ENCODE measurements at regions not wholly inside any gene's neighbourhood (a gene's known extent, or its start where the extent isn't known, plus 50 kb on each side); places are given as distances from the start of the nearest gene placed in this dataset.

DNA sequence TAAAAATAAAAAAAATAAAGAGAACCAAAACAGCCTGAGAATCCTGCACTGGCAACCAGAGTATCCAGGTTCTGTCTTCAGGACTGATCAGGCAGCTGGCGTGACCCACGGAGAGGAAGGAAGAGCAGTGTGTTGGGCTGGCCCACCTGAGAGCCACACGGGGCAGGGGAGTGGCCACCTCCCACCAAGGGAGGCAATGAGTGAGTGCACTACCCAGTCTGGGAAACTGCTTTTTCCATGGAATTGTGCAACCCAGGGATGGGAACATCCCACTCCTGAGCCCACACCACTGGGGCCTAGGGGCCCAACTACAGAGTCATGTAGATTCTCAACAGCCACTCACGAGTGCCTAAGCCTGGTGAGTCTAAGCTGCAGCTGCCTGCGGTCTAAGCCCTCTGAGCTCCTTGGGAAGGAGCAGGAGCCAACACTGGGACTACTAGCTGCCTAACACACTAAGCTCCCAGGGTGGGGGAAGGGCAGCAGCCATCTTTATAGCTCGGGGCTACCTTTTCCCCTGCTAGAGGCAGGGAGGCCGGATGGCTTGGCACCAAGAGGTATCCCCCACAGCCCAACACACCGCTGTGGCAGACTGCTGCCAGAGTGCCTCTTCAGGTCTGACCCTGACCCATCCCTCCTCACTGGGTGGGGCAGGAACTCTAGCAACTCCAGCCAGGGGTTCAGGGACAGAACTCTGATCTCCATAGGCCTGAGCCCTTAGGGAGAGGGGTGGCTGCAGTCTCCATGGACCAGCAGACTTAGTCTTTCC is 610.9 kb downstream of the RERGL start:
- Mint-ChIP-seq H3K4me3 (no peak overlapping the region), H3K27ac (no peak overlapping the region), H3K4me1 (ENCODE audit: low read depth) (no peaks in the 10 kb centered on the region), H3K27me3 (ENCODE audit: low read depth) (no peaks in the 10 kb centered on the region), H3K36me3 (ENCODE audit: low read depth) (no peaks in the 10 kb centered on the region), H3K9me3 (peaks cover 42% of the 10 kb centered on the region)
- no peak for DNase-seq (ENCODE audit: low spot score)

DNA sequence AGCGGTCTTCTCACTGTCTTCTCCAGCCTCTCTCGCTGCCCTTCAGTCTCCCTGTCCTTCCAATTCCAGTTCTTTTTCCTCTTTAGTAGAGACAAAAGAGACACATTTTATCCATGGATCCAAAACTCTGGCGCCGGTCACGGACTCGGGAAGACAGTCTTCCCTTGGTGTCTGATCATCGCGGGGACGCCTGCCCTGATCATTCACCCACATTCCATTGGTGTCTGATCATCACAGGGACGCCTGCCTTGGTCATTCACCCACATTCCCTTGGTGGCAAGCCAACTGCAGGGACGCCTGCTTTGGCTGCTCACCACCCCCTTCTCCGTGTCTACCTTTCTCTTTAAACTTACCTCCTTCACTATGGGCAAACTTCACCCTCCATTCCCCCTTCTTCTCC is 619.5 kb downstream of the RERGL start:
- H3K36me3 Mint-ChIP-seq (ENCODE audit: low read depth) = no peaks in the 10 kb centered on the region
- H3K4me3 Mint-ChIP-seq = no peak overlapping the region
- H3K4me1 Mint-ChIP-seq (ENCODE audit: low read depth) = no peaks in the 10 kb centered on the region
- H3K9me3 Mint-ChIP-seq = peaks cover 39% of the 10 kb centered on the region
- DNase-seq (ENCODE audit: low spot score) = no peak
- no peaks in the 10 kb centered on the region for H3K27me3 Mint-ChIP-seq (ENCODE audit: low read depth)
- no peak overlapping the region for H3K27ac Mint-ChIP-seq

DNA sequence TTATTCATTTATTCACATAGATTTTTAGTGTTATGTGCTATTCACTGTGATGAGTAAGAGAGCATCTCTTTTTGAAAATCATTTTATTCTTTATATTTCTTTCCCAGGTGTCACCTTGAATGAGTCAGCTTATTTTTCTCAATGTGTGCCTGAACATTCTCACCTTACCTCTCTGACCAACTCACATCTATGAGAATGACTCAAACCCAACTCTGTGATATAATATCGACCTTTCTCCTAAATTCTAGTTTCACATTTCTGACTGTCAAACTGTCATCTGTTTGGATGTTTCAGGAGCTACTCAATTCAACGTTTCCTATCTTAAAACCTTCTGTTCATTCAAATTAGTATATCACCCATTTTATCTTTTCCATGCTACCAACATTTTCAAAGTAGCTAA is 630.8 kb downstream of the RERGL start:
- H3K36me3 Mint-ChIP-seq (ENCODE audit: low read depth) = no peaks in the 10 kb centered on the region
- DNase-seq (ENCODE audit: low spot score) = no peak
- no peaks in the 10 kb centered on the region for H3K27me3 Mint-ChIP-seq (ENCODE audit: low read depth)
- peaks cover 31% of the 10 kb centered on the region for H3K9me3 Mint-ChIP-seq
- no peaks in the 10 kb centered on the region for H3K4me1 Mint-ChIP-seq (ENCODE audit: low read depth)
- H3K4me3 Mint-ChIP-seq = no peak overlapping the region
- H3K27ac Mint-ChIP-seq = no peak overlapping the region

GRCh38 chr12:17456486-17456885 is 633.5 kb downstream of the RERGL start:
- H3K36me3 Mint-ChIP-seq (ENCODE audit: low read depth) = no peaks in the 10 kb centered on the region
- H3K4me1 Mint-ChIP-seq (ENCODE audit: low read depth) = no peaks in the 10 kb centered on the region
- H3K4me3 Mint-ChIP-seq = no peak overlapping the region
- no peaks in the 10 kb centered on the region for H3K27me3 Mint-ChIP-seq (ENCODE audit: low read depth)
- H3K27ac Mint-ChIP-seq = no peak overlapping the region
- peaks cover 28% of the 10 kb centered on the region for H3K9me3 Mint-ChIP-seq
- DNase-seq (ENCODE audit: low spot score) = no peak

DNA sequence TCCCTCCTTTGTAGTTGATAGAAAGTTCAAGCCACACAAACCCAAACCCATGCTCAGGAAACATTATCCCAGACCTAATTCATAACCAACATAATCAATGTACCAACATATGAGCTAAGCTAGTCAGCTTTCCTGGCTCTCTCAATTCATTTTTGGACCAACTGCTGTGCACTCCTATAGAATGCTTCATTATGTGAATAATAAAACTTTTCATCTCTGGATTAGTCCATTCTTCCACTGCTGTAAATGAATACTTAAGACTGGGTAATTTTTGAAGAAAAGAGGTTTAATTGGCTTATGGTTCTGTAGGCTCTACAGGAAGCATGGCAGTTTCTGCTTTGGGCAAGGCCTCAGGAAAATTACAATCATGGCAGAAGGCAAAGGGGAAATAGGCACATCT is 651.9 kb downstream of the RERGL start:
- H3K9me3 Mint-ChIP-seq = peaks cover 27% of the 10 kb centered on the region

DNA sequence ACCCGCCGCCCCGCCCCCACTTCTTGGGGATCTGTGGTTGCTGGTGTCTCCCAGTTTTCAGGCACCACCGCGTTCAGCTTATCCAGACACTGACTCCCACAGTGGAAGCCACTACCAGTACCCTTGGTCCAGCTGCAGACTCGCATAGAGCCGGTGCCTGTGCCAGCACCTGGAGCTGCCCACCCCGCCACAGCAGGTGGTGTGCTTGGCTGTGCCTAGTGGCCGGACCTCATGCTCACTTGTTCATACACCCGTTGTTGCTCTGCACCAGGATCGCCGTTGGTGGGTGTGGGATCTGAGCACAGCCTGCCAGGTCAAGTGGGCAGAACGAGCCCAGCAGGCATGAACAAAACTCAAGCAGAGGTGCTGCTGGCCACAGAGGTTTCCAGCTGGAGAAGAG is 673.2 kb downstream of the RERGL start:
- H3K36me3 Mint-ChIP-seq (ENCODE audit: low read depth) = no peaks in the 10 kb centered on the region
- no peak overlapping the region for H3K27ac Mint-ChIP-seq
- no peak for DNase-seq (ENCODE audit: low spot score)
- H3K4me1 Mint-ChIP-seq (ENCODE audit: low read depth) = no peaks in the 10 kb centered on the region
- peaks cover 22% of the 10 kb centered on the region for H3K9me3 Mint-ChIP-seq
- H3K27me3 Mint-ChIP-seq (ENCODE audit: low read depth) = no peaks in the 10 kb centered on the region
- no peak overlapping the region for H3K4me3 Mint-ChIP-seq

More for the DNA sequence above, 651.9 kb downstream of the RERGL start:
- H3K4me1 Mint-ChIP-seq (ENCODE audit: low read depth) = no peaks in the 10 kb centered on the region
- H3K36me3 Mint-ChIP-seq (ENCODE audit: low read depth) = no peaks in the 10 kb centered on the region
- H3K27me3 Mint-ChIP-seq (ENCODE audit: low read depth) = no peaks in the 10 kb centered on the region
- no peak for DNase-seq (ENCODE audit: low spot score)
- no peak overlapping the region for H3K4me3 Mint-ChIP-seq
- no peak overlapping the region for H3K27ac Mint-ChIP-seq

DNA sequence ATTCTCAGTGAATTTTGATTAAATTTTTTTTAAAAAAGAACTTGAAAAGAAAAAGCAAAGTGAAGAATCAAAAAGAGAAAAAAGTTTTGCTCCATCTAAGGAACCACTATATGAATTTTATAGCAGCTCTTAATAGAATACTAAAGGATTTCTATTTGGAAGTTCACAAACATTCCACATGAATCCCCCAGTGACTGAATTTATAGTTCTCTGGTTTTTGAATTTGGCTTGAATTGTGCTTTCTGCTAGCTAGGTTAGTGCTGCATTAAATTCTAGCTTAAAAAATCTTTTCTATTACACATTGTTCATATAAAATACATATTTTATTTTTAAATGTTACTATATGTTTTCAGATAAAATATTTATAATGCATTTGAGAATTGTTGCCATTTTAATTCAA is 675.4 kb downstream of the RERGL start:
- no peak overlapping the region for H3K27ac Mint-ChIP-seq
- H3K4me1 Mint-ChIP-seq (ENCODE audit: low read depth) = no peaks in the 10 kb centered on the region
- peaks cover 32% of the 10 kb centered on the region for H3K9me3 Mint-ChIP-seq
- no peaks in the 10 kb centered on the region for H3K27me3 Mint-ChIP-seq (ENCODE audit: low read depth)
- no peak overlapping the region for H3K4me3 Mint-ChIP-seq
- H3K36me3 Mint-ChIP-seq (ENCODE audit: low read depth) = no peaks in the 10 kb centered on the region
- no peak for DNase-seq (ENCODE audit: low spot score)

- Mint-ChIP-seq H3K36me3 (ENCODE audit: low read depth) (no peaks in the 10 kb centered on the region), H3K4me1 (ENCODE audit: low read depth) (no peaks in the 10 kb centered on the region), H3K27me3 (ENCODE audit: low read depth) (no peaks in the 10 kb centered on the region), H3K27ac (no peak overlapping the region), H3K4me3 (no peak overlapping the region), H3K9me3 (peaks cover 42% of the 10 kb centered on the region)
- no peak for DNase-seq (ENCODE audit: low spot score)
These were observed 678.3 kb downstream of the RERGL start for GRCh38 chr12:17411662-17412061.

DNA sequence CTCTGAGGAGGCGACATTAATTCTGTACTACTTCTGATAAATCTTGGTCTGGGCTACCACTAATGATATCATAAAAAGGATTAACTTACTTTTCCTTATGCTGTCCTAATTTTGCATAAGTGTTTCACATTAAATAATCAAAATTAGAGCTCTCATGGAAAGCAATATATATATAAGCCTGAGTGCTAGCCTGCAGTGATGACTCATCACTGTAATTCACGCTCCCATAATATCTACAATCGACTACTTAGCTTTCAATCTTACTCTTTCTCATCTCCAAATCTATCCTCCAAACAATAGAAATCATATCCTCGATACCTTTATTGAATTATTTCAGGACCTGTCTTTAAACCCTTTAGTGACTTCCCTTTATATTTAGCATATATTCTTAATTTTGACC is 701.3 kb downstream of the RERGL start:
- H3K27me3 Mint-ChIP-seq (ENCODE audit: low read depth) = no peaks in the 10 kb centered on the region
- H3K4me3 Mint-ChIP-seq = no peak overlapping the region
- no peaks in the 10 kb centered on the region for H3K36me3 Mint-ChIP-seq (ENCODE audit: low read depth)
- DNase-seq (ENCODE audit: low spot score) = no peak
- H3K4me1 Mint-ChIP-seq (ENCODE audit: low read depth) = no peaks in the 10 kb centered on the region
- peaks cover 43% of the 10 kb centered on the region for H3K9me3 Mint-ChIP-seq
- H3K27ac Mint-ChIP-seq = no peak overlapping the region

DNA sequence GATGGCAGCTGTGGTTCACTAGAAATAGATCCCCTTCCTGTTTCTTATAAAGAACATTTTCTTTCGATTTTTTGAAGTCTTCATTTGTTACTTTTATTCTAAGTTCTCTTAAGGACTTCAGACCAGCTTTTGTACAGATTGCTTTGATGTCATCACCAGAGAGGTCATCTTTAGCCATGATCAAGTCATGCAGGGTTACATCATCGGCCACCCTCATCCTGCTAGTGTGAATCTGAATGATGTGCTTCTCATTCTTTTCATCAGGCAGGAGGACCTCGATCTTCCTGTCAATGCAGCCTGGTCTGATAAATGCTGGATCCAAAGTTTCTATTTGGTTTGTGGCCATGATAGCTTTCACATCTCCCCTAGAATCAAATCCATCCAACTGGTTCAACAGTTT is 706.7 kb downstream of the RERGL start:
- no peak overlapping the region for H3K27ac Mint-ChIP-seq
- no peaks in the 10 kb centered on the region for H3K36me3 Mint-ChIP-seq (ENCODE audit: low read depth)
- no peaks in the 10 kb centered on the region for H3K27me3 Mint-ChIP-seq (ENCODE audit: low read depth)
- H3K4me3 Mint-ChIP-seq = no peak overlapping the region
- peaks cover 26% of the 10 kb centered on the region for H3K9me3 Mint-ChIP-seq
- H3K4me1 Mint-ChIP-seq (ENCODE audit: low read depth) = no peaks in the 10 kb centered on the region
- no peak for DNase-seq (ENCODE audit: low spot score)

DNA sequence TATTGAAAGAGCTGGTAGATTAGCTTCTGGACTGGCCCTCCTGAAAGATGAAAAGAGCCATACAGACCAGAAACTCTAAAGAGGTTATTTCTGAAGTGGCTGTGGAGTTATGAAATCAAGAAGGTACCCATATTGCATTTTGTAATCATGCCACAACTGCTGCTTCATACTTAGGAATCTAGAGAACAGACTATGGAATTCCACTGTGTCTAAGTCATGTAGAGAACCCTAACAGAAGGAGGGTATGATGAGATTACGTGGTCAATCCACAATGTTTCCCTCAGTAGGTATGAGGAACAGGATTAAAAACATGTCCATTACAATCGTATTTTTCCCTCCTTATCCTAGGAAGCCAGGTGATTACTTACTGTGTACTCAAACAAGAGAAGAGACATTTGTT is 708.8 kb downstream of the RERGL start:
- Mint-ChIP-seq H3K4me1 (ENCODE audit: low read depth) (no peaks in the 10 kb centered on the region), H3K27me3 (ENCODE audit: low read depth) (no peaks in the 10 kb centered on the region), H3K4me3 (no peak overlapping the region), H3K9me3 (peaks cover 24% of the 10 kb centered on the region), H3K36me3 (ENCODE audit: low read depth) (no peaks in the 10 kb centered on the region), H3K27ac (no peak overlapping the region)
- no peak for DNase-seq (ENCODE audit: low spot score)

DNA sequence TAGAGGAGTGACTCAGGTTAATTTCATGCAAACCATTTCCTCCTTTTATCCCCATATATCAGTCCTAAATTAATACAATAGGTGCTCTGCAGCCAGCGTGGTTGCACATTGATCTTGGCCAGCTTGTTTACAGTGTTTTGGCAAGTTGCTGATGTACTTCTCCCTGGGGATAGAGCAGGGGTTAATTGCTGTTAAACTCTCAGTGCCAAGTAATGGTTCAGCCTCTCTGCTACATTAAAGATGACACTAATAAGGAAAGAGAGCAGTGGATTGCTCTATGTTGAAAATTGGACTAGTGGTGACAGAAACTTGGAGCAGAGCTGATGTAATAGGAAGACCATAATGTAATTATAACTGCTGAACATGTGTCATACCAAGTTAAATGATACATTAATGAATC is 717.5 kb downstream of the RERGL start:
- H3K27ac Mint-ChIP-seq = no peak overlapping the region
- H3K4me1 Mint-ChIP-seq (ENCODE audit: low read depth) = no peaks in the 10 kb centered on the region
- H3K9me3 Mint-ChIP-seq = peaks cover 41% of the 10 kb centered on the region
- no peak for DNase-seq (ENCODE audit: low spot score)
- no peak overlapping the region for H3K4me3 Mint-ChIP-seq
- no peaks in the 10 kb centered on the region for H3K27me3 Mint-ChIP-seq (ENCODE audit: low read depth)
- H3K36me3 Mint-ChIP-seq (ENCODE audit: low read depth) = no peaks in the 10 kb centered on the region

- H3K27me3 Mint-ChIP-seq (ENCODE audit: low read depth) = no peaks in the 10 kb centered on the region
- no peaks in the 10 kb centered on the region for H3K4me1 Mint-ChIP-seq (ENCODE audit: low read depth)
- no peak for DNase-seq (ENCODE audit: low spot score)
- no peak overlapping the region for H3K27ac Mint-ChIP-seq
- H3K9me3 Mint-ChIP-seq = peaks cover 50% of the 10 kb centered on the region
- no peak overlapping the region for H3K4me3 Mint-ChIP-seq
- no peaks in the 10 kb centered on the region for H3K36me3 Mint-ChIP-seq (ENCODE audit: low read depth)
These were observed 718.3 kb downstream of the RERGL start for GRCh38 chr12:17371491-17372215.

- H3K4me3 Mint-ChIP-seq = no peak overlapping the region
- H3K36me3 Mint-ChIP-seq (ENCODE audit: low read depth) = no peaks in the 10 kb centered on the region
- H3K4me1 Mint-ChIP-seq (ENCODE audit: low read depth) = no peaks in the 10 kb centered on the region
- no peaks in the 10 kb centered on the region for H3K27me3 Mint-ChIP-seq (ENCODE audit: low read depth)
- DNase-seq (ENCODE audit: low spot score) = no peak
- H3K27ac Mint-ChIP-seq = no peak overlapping the region
- H3K9me3 Mint-ChIP-seq = peaks cover 51% of the 10 kb centered on the region
These were observed 719.4 kb downstream of the RERGL start for GRCh38 chr12:17370621-17371020.
